Activated T-cell treated with anti-CD3 and anti-CD28 coated beads for 4 hours (primary cell): ENCODE measurements at regions not wholly inside any gene's neighbourhood (a gene's known extent, or its start where the extent isn't known, plus 50 kb on each side); places are given as distances from the start of the nearest gene placed in this dataset.

Experiments used
- DNase-seq: peaks from one replicate; pipeline ENCODE4 v3.0.0-alpha.2; 2020

DNA sequence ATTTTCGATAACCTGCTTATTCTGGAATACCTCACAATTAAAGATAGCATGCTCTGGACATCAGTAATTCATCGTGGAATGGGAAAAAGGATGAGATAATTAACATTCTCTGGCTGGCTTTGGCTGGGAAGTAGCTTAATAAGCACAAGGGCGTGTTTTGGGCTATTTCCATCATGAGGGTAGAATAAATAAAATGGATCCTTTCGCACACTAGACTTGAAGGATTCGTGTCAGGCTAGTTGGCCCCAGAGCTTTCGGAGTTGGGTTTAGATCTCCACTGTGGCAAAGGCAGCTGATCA lies 151.2 kb upstream of the ADRA1B start:
- no peak for DNase-seq

DNA sequence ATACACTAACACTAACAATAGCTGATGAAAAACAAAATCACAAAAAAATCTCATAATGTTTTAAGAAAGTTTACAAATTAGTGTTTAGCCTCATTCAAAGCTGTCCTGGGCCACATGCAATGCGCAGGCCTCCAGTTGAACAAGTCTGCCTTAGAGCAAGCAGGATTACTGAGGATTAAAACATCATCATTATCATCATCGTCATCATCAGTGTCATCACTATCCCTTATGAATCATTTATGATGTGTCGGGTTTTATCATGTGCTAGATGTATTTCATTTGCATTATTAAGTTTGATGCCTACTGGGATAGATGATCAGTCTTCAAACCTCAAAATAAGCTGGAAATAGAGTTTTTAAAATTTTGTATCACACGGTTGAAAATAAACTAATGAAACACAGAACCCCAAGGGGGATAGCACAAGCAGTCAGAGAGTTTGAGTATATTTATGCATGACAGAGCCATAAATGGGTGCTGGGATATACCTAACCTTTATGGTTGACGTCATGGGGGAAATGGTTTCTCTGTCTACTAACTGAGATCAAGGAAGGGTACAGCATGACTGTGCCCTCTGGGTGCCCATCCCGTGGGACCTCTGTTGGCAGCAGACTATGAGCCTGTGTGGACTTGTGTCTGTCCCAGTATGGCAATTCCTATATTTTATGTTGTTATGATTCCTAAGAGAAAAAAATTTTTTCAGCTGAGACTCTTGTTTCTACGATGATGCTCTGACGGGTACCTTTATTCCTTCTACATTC lies 150.3 kb upstream of the ADRA1B start:
- no peak for DNase-seq

DNA sequence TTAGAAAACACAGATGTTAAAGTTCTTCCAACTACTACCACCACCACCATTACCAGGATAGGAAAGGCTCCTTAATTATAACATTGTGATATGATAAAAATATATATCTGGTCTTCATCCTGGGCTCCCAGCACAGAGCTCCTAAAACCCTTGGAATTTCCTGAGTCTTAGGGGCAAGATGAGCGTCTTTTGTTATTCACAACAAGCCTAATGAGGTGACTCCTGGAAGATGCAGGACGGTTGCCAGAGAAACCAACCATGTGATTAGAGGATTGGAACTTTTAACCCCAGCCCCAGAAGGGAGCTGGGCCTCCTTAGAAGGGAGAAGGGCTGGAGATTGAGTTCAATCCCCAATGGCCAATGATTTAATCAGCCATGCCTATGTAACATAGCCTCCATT lies 148.0 kb upstream of the ADRA1B start:
- no peak for DNase-seq

- no peak for DNase-seq
These were observed 143.6 kb upstream of the ADRA1B start for GRCh38 chr5:159772698-159773061.

GRCh38 chr5:159773062-159773924 lies 143.0 kb upstream of the ADRA1B start:
- DNase-seq, result peak; percentile 65

DNA sequence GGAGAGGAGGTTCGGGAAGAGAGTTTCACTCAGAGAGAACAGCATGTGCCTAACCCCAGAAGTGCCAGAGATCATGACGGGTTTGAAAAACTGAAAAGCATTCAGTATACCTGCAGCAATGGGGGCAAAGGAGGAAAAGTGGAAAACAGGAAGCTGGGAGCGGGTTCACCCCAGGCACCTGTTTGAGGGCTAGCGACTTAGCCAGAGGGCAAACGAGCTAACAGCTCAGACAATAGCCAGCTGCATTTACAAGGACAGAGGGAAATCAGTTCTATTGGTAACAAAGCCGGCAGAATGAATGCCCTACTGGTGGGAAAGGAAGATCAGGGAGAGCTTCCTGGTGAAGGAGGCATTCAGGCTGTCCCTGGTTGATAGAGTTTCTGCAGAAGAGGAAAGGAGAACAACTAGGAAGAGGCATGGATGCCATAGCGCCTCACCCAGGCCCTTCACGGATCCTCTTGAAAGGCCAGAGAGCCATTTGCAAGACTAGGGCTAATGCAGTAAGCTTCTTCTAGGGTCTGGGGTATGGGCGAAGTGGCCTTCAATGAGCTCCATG lies 141.7 kb upstream of the ADRA1B start:
- DNase-seq, result no peak

GRCh38 chr5:159775890-159776289 lies 140.4 kb upstream of the ADRA1B start:
- DNase-seq, result no peak

DNA sequence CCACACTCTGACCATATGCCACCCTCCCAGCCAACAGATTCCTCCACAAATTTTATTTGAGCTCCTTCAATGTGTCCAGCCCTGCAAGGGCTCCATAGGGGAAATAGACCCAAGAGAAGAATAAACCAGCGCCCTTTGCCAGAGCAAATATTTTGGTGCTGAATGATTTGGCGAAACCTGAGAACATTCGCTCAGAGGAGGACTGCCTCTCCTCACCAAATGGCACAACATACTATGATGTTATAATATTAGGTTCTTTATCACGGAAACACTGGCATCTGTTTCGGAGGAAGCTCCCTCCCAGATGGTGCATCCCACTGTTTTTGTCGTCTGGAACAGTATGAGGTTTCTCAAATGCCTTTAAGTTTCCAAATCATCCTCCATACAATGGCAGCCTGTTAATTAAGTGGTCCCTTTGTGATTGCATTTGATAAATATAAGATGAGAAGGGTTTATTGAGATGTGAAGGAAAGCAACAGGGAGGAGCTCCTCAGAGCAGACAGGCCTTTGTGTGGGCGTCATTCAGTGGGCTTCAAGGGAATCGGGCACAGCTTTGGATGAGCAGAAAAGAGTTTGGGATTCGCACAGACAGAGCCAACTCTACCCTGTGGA lies 139.1 kb upstream of the ADRA1B start:
- no peak for DNase-seq

DNA sequence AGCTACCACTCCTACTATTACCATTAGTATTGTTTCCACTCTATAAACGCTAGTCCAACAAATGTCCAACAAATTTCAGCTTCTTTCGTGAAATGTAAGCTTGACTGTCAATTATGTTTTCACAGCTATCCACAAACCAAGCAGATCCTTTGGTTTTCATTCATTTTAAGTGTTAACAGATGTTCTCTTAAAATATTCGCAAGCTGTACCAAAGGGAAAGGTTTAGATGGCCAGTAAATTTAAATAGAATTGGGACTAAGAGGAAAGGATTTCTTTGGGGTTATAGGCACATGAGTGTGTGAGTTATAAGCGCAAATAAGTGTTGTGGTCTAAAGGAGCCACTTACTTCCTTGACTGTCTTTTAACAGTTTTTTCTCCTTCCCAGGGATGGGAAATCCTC lies 136.8 kb upstream of the ADRA1B start:
- DNase-seq, result no peak

- DNase-seq, result no peak
These were observed 136.0 kb upstream of the ADRA1B start for GRCh38 chr5:159780246-159780645.

DNA sequence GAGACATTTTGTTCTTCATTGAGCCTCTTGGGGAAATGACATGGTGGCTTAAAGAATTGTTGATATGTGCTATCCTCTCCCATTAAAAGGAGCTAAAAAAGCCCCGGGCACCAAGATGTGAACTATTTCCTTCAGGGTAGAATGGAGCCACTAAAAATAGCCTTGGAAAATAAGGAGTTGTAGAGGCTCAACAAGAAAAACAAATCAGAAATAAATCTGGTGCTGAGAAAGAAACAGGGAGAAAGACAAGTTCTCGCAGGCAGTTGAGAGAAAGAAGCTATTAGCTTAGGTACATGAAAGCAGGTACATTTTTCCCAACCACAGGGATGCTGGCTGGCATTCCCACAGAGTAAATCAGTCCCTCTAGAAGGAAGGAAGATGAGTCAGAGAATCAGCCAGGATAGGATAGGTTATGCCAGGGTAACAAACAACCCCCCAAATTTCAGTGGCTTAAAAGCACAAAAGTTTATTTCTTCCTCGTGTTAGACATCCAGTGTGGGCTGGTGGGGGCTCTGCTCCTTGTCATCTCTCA lies 134.6 kb upstream of the ADRA1B start:
- no peak for DNase-seq

DNA sequence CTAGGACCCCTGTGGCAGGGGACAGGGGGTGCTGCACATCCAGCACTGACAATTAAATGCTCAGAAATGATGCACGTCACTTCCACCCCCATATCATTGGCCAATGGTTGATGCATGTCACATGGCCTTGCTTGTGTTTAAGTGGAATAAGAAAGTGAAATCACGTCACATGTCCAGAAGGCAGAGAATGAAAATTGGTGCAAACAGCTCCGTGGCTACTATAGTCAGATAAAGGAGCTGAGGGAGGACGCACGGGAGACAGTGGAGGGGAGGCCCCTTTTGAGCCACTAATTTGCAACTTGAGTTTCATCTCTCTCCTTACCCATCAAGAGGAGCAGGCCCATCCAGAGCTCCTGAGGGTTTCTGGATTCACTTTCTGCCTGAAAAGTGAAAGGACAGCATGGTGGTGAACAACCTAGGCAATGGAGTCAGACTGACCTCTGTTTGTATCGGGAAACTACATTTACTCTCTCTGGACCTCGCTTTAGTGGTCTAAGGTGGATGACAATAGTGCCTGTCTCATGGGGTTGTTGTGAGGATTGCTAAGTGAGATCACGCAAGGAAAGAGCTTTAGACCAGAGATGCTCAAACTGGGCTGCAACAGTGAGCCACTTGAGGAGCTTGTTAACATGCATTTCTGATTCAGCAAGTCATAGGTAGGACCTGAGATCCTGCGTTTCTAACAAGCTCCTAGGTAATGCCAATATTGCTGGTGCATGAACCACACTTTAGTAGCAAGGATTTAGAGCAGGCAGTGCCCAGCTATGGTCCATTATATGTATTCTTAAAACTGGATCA lies 133.9 kb upstream of the ADRA1B start:
- DNase-seq, result no peak

GRCh38 chr5:159782995-159783300 lies 133.3 kb upstream of the ADRA1B start:
- DNase-seq, result no peak

DNA sequence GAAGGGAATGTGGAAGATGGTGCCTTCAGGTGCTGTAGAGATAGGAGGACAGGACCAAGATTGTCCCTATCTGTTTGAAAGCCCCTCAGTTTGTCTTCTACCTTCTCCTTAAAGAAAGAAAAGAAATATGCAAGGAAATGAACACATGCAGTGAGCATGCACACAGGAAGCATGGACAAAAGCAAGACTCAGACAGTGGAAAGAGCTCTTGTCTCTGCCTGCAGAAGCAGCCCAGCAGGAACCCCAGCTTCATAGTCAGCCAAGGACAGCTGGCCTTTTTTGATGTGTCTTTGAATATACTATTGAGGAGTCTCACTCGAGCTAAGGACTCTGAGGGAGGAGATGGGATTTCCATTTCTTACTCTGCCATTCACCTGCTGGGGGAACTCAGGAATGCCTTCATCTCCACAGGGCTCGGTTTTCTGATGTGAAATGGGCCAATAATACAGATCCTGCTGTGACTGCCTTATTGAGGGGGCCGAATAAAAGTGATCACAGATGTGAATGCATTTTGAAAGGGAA lies 132.5 kb upstream of the ADRA1B start:
- no peak for DNase-seq

GRCh38 chr5:159784993-159785392 lies 131.3 kb upstream of the ADRA1B start:
- DNase-seq, result no peak

DNA sequence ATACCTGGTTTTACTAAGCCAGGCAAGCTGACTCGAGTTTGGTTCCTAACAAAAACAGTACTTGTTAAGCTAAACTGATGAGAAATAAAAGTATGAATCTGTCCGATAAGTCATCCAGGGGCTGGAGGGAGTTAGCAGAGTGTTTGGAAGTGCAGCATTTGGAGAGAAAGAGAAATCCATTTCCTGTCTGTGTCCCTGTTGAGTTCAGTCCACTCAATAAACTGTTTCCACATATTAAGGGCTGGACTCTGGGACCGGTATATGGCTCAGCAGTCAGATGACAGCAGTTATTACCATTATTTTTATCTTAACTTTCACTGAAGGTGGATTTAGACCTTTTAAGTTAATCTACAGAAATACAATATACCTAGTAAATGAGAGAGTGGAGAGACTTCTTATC lies 130.6 kb upstream of the ADRA1B start:
- no peak for DNase-seq

DNA sequence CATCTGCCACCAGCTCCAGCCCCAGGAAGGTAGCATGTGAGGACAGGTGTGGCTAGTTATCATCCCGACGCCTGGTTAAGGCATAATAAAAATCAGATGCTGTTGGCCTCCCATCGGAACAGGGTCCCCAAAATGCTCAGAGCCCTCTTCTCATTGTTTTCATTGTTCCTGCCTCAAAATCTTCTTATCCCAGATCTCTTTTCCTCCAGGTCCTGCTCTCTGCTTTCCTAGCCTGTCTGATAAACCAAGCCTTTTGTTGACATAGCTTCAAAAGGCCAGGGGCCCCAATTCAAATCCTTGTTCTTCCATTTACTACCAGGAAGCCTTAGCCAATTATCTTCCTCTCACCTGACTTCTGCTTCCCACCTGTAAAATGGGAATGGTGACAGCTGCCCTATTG lies 130.1 kb upstream of the ADRA1B start:
- DNase-seq, result no peak

GRCh38 chr5:159786901-159787691 lies 129.2 kb upstream of the ADRA1B start:
- DNase-seq, result no peak

- no peak for DNase-seq
These were observed 128.4 kb upstream of the ADRA1B start for GRCh38 chr5:159787837-159788236.

GRCh38 chr5:159788835-159789331 lies 127.4 kb upstream of the ADRA1B start:
- no peak for DNase-seq

- DNase-seq, result no peak
These were observed 124.1 kb upstream of the ADRA1B start for GRCh38 chr5:159792180-159792579.
